Glutamatergic neuron (in vitro differentiated cells): ENCODE measurements at regions not wholly inside any gene's neighbourhood (a gene's known extent, or its start where the extent isn't known, plus 50 kb on each side); places are given as distances from the start of the nearest gene placed in this dataset.

Experiments
- DNase-seq: peaks from one replicate; pipeline ENCODE4 v3.0.0; 2022
- H3K27ac Mint-ChIP-seq: one replicate; pipeline ENCODE4 v1.8.0; 2020; ENCODE audit warnings: mild to moderate bottlenecking, mixed read lengths, inconsistent platforms; ENCODE audit not compliant: unreplicated experiment
- H3K27me3 Mint-ChIP-seq: one replicate; pipeline ENCODE4 v1.8.0; 2020; ENCODE audit warnings: mild to moderate bottlenecking, moderate library complexity, mixed read lengths, inconsistent platforms; ENCODE audit not compliant: unreplicated experiment
- H3K36me3 Mint-ChIP-seq: one replicate; pipeline ENCODE4 v1.8.0; 2020; ENCODE audit warnings: mild to moderate bottlenecking, mixed read lengths, inconsistent platforms; ENCODE audit not compliant: unreplicated experiment
- H3K4me1 Mint-ChIP-seq: one replicate; pipeline ENCODE4 v1.8.0; 2020; ENCODE audit warnings: mild to moderate bottlenecking, low read depth, mixed read lengths, inconsistent platforms; ENCODE audit not compliant: unreplicated experiment
- H3K4me3 Mint-ChIP-seq: one replicate; pipeline ENCODE4 v1.8.0; 2020; ENCODE audit warnings: mild to moderate bottlenecking, mixed read lengths, inconsistent platforms; ENCODE audit not compliant: unreplicated experiment
- H3K9me3 Mint-ChIP-seq: one replicate; pipeline ENCODE4 v1.8.0; 2020; ENCODE audit warnings: mild to moderate bottlenecking, moderate library complexity, mixed read lengths, inconsistent platforms; ENCODE audit not compliant: unreplicated experiment
- CTCF ChIP-seq: fragments of 200-600 bp; sonication (generic); IDR thresholded peaks from one replicate; pipeline ENCODE4 v1.5.0; 2021; ENCODE audit not compliant: partially characterized antibody, unreplicated experiment

- Mint-ChIP-seq H3K27ac (no peak overlapping the region), H3K4me3 (no peak overlapping the region), H3K9me3 (peaks cover 1% of the 10 kb centered on the region), H3K27me3 (no peaks in the 10 kb centered on the region), H3K36me3 (no peaks in the 10 kb centered on the region), H3K4me1 (no peaks in the 10 kb centered on the region)
- DNase-seq, result no peak
- TF ChIP-seq CTCF, result no peak
Measured at GRCh38 chr2:83850071-83850725, 608.9 kb downstream of the SUCLG1 start.

- no peak for DNase-seq
- Mint-ChIP-seq H3K4me1 (no peaks in the 10 kb centered on the region), H3K27me3 (no peaks in the 10 kb centered on the region), H3K36me3 (no peaks in the 10 kb centered on the region), H3K4me3 (no peak overlapping the region), H3K27ac (no peak overlapping the region), H3K9me3 (peaks cover 1% of the 10 kb centered on the region)
- TF ChIP-seq CTCF, result no peak
Measured at GRCh38 chr2:83844490-83844889, 614.6 kb downstream of the SUCLG1 start.

- Mint-ChIP-seq H3K27me3 (no peaks in the 10 kb centered on the region), H3K27ac (no peak overlapping the region), H3K4me1 (no peaks in the 10 kb centered on the region), H3K36me3 (no peaks in the 10 kb centered on the region), H3K4me3 (no peak overlapping the region), H3K9me3 (no peaks in the 10 kb centered on the region)
- TF ChIP-seq CTCF, result no peak
- no peak for DNase-seq
Measured at GRCh38 chr2:83842421-83842820, 616.7 kb downstream of the SUCLG1 start.

- no peak for TF ChIP-seq CTCF
- DNase-seq, result no peak
- H3K4me1 Mint-ChIP-seq, result no peaks in the 10 kb centered on the region
- H3K27me3 Mint-ChIP-seq, result no peaks in the 10 kb centered on the region
- no peaks in the 10 kb centered on the region for H3K36me3 Mint-ChIP-seq
- H3K4me3 Mint-ChIP-seq, result no peak overlapping the region
- H3K9me3 Mint-ChIP-seq, result no peaks in the 10 kb centered on the region
- H3K27ac Mint-ChIP-seq, result no peak overlapping the region
Measured at GRCh38 chr2:83837823-83838222, 621.3 kb downstream of the SUCLG1 start.

- Mint-ChIP-seq H3K36me3 (no peaks in the 10 kb centered on the region), H3K4me3 (no peak overlapping the region), H3K27me3 (peaks cover 2% of the 10 kb centered on the region), H3K27ac (no peak overlapping the region), H3K4me1 (peaks cover 6% of the 10 kb centered on the region), H3K9me3 (peaks cover 6% of the 10 kb centered on the region)
- TF ChIP-seq CTCF, result no peak
- DNase-seq, result no peak
Measured at GRCh38 chr2:83827618-83828017, 631.5 kb downstream of the SUCLG1 start.
